Stimulated activated CD8-positive, alpha-beta memory T cell treated with anti-CD3 and anti-CD28 coated beads, Interleukin-2, amount 100 ng/mL, for 48 hours (primary cell): ENCODE measurements at regions not wholly inside any gene's neighbourhood (a gene's known extent, or its start where the extent isn't known, plus 50 kb on each side); places are given as distances from the start of the nearest gene placed in this dataset.
"Not testable (repeated sequence)": the region's sequence is repeated elsewhere in the genome, so short reads cannot be mapped to it uniquely, and the experiment has no call there.

Experiments
- DNase-seq, 2 donors: peaks; one replicate each; pipeline ENCODE4 v3.0.0-alpha.2; 2020; ENCODE audit warnings: low read depth in 2 of 2

- no peak for DNase-seq
Observed at GRCh38 chr6:120363429-120363828, 970.9 kb downstream of the TBC1D32 start.

DNA sequence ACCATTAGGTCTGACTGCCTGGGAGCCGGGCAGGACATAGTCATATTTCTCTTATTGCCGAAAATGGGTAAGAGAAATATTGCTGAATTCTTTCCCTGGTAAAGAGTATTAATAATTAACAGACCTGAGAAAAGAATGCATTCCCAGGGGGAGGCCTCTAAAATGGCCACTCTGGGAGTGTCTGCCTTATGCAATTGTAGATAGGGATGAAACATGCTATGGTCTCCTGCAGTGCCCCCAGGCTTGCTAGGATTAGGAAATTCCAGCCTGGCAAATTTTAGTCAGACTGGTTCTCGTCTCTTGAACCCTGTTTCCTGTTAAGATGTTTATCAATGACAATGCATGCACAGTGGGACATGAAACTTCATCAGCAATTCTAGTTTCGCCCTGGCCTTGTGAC lies 975.7 kb downstream of the TBC1D32 start:
- DNase-seq, result not testable (repeated sequence)

GRCh38 chr6:120357447-120357846 lies 976.8 kb downstream of the TBC1D32 start:
- DNase-seq, result no peak

- DNase-seq, result no peak
Observed at GRCh38 chr6:120355822-120356221, 978.5 kb downstream of the TBC1D32 start.

DNA sequence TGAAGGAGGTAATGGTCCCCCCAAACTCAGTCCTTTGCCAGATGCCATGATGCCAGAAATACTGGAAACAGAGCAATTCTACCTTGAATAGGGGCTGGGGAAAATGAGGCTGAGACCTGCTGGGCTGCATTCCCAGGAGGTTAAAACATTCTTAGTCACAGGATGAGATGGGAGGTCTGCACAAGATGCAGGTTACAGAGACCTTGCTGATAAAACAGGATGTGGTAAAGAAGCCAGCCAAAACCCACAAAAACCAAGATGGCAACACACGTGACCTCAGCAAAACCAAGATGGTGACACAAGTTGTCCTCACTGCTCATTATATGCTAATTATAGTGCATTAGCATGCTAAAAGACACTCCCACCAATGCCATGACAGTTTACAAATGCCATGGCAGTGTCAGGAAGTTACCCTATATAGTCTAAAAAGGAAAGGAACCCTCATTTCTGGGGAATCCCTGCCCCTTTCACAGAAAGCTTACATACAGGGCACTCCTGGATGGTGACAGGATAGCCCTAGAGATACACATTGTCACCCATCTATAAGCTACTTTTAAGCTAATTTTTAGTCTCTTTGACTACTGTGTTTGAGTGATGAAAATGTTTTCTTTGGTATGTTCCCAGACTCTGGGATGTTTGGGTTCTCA lies 979.7 kb downstream of the TBC1D32 start:
- DNase-seq, result no peak

- DNase-seq, result no peak
Observed at GRCh38 chr6:120352491-120352890, 981.8 kb downstream of the TBC1D32 start.

- no peak for DNase-seq
Observed at GRCh38 chr6:120348926-120349325, 985.4 kb downstream of the TBC1D32 start.

DNA sequence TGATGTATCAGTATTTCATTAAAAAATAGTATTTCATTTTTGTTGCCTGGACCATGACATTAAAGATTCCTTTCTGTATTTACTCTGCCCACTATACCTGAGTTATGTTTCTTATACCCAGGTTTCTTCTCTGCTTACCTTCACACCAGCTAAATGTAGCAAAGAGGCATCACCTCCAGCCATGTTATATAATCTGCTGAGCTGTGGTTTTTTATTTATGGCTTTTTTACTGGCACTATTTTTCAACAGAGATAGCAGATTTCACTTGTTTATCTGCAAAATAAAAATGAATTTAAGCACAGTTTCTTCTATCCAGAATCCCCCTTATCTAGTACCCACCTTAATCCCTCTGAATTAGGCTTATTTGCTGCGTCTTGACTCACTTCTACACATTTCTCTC lies 979.0 kb upstream of the MAN1A1 start:
- DNase-seq, result no peak

- no peak for DNase-seq
Observed at GRCh38 chr6:120320481-120321162, 971.1 kb upstream of the MAN1A1 start.

DNA sequence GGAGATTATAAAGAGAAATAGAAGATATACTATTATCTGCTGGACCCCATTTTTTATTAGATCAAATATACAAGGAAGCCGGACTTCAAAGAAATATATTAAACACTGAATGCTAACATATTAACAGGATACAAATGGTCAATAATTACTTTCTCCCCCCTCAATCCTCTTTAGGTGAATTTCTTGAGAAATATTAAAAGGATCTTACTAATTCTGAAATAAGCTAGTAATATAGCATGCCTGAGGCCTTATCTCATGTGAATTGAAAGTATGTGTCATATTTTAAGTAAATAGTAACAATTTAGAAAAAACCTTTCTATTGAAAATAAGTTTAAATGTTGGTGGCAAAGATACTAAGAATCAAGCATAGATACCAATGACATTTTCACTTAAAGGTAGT lies 954.7 kb upstream of the MAN1A1 start:
- DNase-seq, result no peak

DNA sequence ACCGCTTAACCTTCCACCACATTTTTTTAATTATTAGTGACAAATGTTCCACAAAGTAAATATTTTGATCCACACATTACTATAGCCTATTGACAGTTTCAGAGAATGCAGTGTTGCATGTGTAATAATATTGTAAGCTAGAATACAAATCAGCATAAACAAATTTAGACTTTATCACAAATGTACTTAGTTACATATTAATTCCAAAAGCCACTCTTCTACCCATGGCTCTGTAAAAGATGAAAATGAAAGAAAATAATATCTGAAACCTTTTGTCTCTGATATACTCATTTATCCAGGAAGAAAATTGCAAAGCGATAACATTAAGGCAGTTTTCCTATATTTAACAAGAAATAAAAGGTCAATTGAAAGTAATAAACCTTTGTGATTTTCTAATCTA lies 954.0 kb upstream of the MAN1A1 start:
- DNase-seq, result no peak

GRCh38 chr6:120302041-120302440 lies 952.5 kb upstream of the MAN1A1 start:
- no peak for DNase-seq

DNA sequence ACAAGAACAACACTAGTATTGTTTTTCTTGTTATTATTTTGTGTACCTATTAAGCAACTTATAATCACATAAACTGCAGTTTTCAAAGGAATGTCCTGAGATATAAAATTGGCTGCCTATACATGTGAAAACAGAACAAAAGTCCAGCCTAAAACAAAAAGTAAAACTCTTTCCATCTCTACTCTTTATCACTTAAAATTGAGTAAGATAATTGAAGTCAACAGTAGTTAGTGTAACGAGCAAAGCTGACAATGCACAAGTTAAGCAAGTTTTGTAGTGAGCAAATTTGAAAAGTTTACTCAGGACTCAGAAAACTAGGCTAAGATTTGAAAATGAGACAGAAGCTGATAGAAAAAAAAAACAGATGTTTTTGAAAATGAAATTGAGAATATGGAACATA lies 941.4 kb upstream of the MAN1A1 start:
- DNase-seq, result no peak

DNA sequence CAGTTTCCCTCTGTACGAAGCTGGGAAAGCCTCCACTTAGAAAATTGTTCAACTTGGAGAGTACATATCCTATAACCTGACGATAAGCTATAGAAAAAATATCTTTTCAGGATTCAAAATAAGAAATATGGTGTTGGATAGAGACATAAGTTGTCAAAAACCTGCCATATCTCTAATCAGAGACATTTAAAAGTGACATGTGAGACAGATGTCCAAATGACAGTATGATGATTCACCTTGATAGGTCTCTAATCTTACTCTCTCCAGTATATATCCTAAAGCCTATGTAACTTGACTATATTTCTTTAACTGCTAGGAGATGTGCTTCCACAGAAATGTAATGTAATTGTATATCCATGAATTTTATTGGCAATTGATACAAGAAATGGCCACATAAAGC lies 932.4 kb upstream of the MAN1A1 start:
- no peak for DNase-seq

DNA sequence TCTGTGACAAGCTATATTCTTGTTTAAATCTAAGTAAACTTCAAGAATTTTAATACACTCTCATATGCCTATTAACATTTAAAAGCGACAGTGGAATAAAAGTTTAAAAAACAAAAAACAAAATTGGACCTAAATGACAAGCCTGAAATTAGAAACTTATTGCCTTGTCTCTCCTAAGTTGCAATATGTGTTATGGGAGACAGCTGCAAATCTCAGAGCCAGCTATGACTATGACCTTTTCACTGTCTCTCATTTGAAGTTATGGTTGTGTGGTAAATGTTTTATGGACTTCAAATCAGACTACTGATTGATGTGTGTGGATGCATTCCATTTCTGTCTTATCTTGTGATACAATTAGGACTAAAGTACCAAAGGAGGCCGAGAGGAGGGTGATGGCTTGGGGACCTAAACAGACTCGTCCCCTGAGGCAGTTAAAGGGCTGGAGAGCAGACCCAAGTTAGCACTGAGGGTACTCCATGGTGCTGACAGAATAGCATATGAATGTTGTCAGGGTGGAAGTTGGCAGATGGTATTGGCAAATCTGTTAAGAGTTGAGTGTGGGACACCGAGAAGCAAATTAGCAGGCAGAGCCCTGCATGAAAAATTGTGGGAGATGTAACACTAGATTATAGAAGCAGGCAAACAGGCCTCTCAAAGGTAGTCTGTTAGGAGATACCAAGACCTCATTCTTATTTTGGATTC lies 930.1 kb upstream of the MAN1A1 start:
- DNase-seq, result no peak

DNA sequence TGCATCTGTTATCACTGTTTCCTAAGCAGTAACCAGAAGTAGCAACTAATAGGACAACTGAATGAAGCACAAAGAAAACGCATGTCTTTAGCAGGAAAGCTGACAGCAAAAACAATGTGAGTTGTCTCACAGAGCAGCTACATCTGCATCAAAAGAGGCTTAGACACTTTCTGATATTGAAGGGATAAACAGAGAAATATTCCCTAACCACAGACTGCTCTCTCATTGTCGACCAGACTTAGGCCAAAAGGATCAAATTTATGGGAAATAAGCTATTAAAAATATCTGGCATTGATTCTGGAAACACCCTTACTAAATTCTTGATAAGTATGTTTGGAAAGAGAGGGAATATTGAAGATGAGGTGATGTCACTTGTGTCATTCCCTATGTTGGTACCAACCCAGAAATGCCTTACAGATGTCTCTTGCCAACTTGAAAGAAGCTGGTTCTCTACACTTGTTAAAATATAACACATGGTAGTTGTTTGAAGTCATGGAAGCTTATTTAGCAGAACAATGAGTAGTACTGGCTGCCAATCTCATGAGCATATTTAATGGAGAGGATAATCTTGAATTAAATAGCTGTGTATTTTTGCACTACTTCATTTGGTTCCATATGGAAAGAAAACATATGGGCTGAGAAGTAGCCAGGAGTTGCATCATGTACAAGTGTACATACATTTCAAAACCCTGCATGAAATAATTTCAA lies 929.3 kb upstream of the MAN1A1 start:
- no peak for DNase-seq

GRCh38 chr6:120274547-120274946 lies 925.0 kb upstream of the MAN1A1 start:
- DNase-seq, result no peak

- DNase-seq, result no peak
Observed at GRCh38 chr6:120273411-120273810, 923.9 kb upstream of the MAN1A1 start.

GRCh38 chr6:120272038-120272437 lies 922.5 kb upstream of the MAN1A1 start:
- DNase-seq, result no peak

- not testable (repeated sequence) for DNase-seq
Observed at GRCh38 chr6:120268256-120268655, 918.7 kb upstream of the MAN1A1 start.

DNA sequence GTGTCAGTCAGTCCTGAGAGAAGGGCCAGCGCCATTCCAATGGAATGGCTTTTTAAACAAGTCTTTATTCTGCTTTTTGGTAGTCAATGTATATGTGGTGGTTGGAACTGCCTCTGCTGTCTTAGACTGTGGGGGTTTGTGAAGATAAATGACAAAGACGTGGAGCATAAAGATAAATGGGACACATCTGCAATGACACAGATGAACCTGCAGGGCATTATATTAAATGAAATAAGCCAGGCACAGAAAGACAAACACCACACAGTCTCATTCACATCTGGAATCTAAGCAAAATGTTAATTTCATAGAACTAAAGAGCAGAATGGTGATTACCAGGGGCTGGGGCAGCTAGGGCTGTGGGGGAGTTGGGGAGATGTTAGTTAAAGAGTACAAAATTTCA lies 912.8 kb upstream of the MAN1A1 start:
- DNase-seq, result no peak

DNA sequence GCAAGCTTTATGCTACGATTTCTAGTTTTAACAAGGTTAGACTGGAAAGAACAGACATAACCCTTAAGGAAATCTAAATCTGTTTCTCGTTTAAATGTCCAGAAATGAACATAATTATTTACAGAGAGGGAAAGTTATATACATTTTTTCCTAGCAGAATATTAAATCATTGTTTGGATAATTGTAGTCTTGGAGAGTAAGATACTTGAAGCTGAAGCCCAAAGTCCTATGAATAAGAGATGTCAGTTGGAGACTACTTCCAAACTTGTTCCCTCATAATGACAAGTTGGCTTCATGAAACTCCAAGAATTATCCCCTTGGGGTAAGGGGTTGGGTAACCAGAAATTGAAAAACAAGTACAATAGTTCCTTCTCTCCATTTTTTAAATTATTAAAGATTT lies 911.1 kb upstream of the MAN1A1 start:
- DNase-seq, result no peak

- DNase-seq, result no peak
Observed at GRCh38 chr6:120254651-120255050, 905.1 kb upstream of the MAN1A1 start.
